HUES6 (cell line): ENCODE measurements at regions not wholly inside any gene's neighbourhood (a gene's known extent, or its start where the extent isn't known, plus 50 kb on each side); places are given as distances from the start of the nearest gene placed in this dataset.
"Not testable (repeated sequence)": the region's sequence is repeated elsewhere in the genome, so short reads cannot be mapped to it uniquely, and the experiment has no call there.

Experiments used
- H3K27ac ChIP-seq: 2 replicates; pipeline ENCODE4 v1.7.0; 2013; ENCODE audit warnings: low read depth, mild to moderate bottlenecking, low read length, inconsistent platforms
- H3K27me3 ChIP-seq: 2 replicates; pipeline ENCODE4 v1.6.1; 2013; ENCODE audit warnings: low read length; ENCODE audit not compliant: control insufficient read depth, insufficient read depth
- H3K36me3 ChIP-seq: 2 replicates; pipeline ENCODE4 v1.6.1; 2013; ENCODE audit warnings: low read length; ENCODE audit not compliant: control insufficient read depth, insufficient read depth
- H3K4me1 ChIP-seq: 2 replicates; pipeline ENCODE4 v1.6.1; 2013; ENCODE audit warnings: low read length; ENCODE audit not compliant: control insufficient read depth, insufficient read depth
- H3K4me3 ChIP-seq: 2 replicates; pipeline ENCODE4 v1.5.1; 2013; ENCODE audit warnings: low read depth, low read length
- H3K9ac ChIP-seq: one replicate; pipeline ENCODE4 v1.6.1; 2013; ENCODE audit warnings: mild to moderate bottlenecking, low read length
- H3K9me3 ChIP-seq: 2 replicates; pipeline ENCODE4 v1.6.1; 2013; ENCODE audit warnings: low read depth, low read length; ENCODE audit not compliant: control insufficient read depth, insufficient read depth

DNA sequence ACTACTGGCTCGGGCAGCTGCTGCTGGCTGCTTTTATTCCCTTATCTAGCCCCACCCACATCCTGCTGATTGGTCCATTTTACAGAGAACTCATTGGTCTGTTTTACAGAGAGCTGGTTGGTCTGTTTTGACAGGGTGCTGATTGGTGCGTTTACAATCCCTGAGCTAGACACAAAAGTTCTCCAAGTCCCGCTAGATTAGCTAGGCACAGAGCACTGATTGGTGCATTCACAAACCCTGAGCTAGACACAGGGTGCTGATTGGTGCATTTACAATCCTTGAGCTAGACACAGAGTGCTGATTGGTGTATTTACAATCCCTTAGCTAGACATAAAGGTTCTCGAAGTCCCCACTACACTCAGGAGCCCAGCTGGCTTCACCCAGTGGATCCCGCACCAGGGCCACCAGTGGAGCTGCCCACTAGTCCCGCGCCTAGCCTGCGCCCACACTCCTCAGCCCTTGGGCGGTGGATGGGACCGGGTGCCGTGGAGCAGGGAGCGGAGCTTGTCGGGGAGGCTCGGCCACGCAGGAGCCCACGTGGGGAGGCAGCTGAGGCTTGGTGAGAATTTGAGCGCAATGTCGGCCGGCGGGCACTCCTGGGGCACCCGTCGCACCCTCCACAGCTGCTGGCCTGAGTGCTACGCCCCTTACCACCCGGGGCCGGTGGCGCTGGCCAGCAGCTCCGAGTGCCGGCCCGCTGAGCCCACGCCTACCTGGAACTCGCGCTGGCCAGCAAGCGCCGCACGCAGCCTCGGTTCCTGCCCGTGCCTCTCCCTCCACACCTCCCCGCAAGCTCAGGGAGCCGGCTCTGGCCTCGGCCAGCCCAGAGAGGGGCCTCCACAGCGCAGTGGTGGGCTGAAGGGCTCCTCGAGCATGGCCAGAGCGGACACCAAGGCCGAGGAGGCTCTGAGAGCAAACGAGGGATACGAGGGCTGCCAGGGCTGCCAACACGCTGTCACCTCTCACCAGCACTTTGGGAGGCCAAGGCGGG lies 91.1 kb upstream of the HS3ST2 start:
- not testable (repeated sequence) for H3K27me3 ChIP-seq, H3K4me1 ChIP-seq, H3K36me3 ChIP-seq, H3K4me3 ChIP-seq, H3K9ac ChIP-seq, H3K27ac ChIP-seq, H3K9me3 ChIP-seq

DNA sequence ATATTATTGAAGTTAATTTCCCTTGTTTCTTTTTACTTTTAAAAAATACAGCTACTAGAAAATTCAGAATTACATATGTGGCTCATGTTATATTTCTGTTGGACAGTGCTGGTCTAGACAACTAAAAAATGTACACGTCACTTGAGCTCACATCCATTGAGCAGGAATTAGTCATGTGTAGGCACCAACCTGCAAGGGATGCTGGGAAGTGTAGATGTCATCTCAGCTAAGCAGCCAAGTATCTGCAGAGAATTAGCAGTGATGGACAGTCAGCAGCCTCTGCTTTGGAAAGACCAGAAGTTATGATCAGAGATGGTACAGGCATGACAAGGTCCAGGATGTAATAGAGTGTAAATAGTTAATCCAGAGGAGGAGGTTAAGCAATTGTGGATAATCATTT lies 87.1 kb upstream of the HS3ST2 start:
- H3K27ac ChIP-seq = no peak overlapping the region
- H3K36me3 ChIP-seq = no peaks in the 10 kb centered on the region
- no peaks in the 10 kb centered on the region for H3K27me3 ChIP-seq
- no peak overlapping the region for H3K9ac ChIP-seq
- H3K4me1 ChIP-seq = 0 out of 2 replicates have a peak, but pooled peaks cover under 1% of the 10 kb centered on the region
- peaks cover 3% of the 10 kb centered on the region; the same call in 1 of the 2 replicates for H3K9me3 ChIP-seq
- no peak overlapping the region for H3K4me3 ChIP-seq

DNA sequence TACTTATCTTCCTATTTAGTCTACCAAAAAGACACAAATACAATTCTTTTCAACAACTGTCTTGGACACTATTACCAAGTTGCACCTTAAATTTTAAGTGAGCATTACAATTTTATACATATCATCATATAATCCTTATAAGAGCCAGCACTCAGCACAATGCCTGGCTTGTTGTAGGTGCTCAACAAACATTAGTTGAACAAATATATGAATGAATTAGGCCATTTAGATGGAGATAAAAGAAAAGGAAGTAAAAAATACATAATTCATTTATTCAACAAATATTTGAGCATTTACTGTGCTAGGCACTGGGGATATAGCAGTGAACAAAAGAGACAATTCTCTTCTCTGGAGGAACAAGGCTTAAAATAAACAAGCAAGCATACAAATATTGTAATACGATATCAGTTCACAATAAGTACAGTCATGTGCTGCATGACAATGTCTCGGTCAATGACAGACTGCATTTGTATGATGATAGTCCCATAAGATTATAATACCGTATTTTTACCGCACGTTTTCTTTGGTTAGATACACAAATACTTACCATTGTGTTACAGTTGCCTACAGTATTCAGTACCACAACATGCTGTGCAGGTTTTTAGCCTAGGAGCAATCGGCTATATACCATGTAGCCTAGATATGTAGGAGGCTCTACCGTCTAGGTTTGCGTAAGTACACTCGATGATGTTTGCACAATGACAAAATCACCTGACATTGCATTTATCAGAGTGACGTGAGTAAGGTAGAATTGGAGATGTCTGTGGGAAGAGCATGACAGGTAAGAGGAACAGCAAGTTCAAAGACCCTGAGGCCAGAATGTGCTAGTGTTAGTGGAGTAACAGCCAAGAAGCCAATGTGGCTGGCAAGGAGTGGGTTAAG lies 86.4 kb upstream of the HS3ST2 start:
- Histone ChIP-seq H3K27me3 (no peaks in the 10 kb centered on the region), H3K4me1 (no peaks in the 10 kb centered on the region), H3K9ac (no peak overlapping the region), H3K36me3 (no peaks in the 10 kb centered on the region), H3K27ac (no peak overlapping the region), H3K9me3 (peaks cover 3% of the 10 kb centered on the region; the same call in 1 of the 2 replicates), H3K4me3 (no peak overlapping the region)

GRCh38 chr16:22728167-22728836 lies 85.7 kb upstream of the HS3ST2 start:
- H3K4me1 ChIP-seq = no peaks in the 10 kb centered on the region
- H3K4me3 ChIP-seq = no peak overlapping the region
- H3K36me3 ChIP-seq = no peaks in the 10 kb centered on the region
- H3K9me3 ChIP-seq = peaks cover under 1% of the 10 kb centered on the region; the same call in 1 of the 2 replicates
- H3K9ac ChIP-seq = no peak overlapping the region
- H3K27ac ChIP-seq = no peak overlapping the region
- no peaks in the 10 kb centered on the region for H3K27me3 ChIP-seq

DNA sequence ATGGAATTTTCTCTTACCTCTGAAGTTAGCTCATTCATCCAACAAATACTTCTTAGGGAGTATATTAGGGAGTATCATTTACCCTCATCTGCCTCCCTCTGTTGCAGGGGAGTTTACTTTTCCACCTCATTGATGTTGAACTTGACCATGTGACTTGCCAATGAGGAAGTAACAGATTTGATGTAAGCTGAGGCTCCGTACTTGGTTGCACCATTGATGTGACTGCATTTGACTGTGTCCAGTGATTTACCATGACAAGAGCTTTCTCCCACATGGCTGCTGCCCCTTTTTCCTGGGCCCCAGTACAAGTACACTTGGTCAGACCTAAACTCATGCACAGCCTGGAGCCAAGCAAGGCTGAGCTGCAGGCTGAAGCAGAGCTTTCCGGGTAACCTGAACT lies 81.6 kb upstream of the HS3ST2 start:
- no peaks in the 10 kb centered on the region for H3K4me1 ChIP-seq

DNA sequence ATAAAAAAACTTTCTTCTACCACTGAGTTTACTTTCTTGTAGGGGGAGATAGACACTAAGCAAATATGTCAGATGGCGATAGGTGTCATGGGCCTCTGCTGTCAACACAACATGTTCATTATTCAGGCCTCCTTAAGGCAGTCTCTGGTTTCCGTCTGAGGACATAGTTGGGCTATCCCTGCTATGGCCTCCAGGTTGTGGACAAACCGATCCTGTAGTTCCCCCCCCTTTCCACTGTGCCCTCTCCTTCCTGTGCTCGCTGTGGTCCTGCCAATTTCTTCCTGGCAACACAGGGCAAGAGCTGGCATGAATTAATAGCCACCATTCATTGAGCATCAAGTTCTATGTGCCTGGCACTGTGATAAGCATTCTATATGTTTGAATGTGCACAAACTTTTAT lies 81.0 kb upstream of the HS3ST2 start:
- Histone ChIP-seq H3K36me3 (no peaks in the 10 kb centered on the region), H3K27ac (no peak overlapping the region), H3K9me3 (no peaks in the 10 kb centered on the region), H3K27me3 (no peaks in the 10 kb centered on the region), H3K9ac (no peak overlapping the region), H3K4me1 (no peaks in the 10 kb centered on the region), H3K4me3 (no peak overlapping the region)

More for the DNA sequence above, 81.6 kb upstream of the HS3ST2 start:
- Histone ChIP-seq H3K36me3 (no peaks in the 10 kb centered on the region), H3K27me3 (no peaks in the 10 kb centered on the region), H3K27ac (no peak overlapping the region), H3K9ac (no peak overlapping the region), H3K4me3 (no peak overlapping the region), H3K9me3 (no peaks in the 10 kb centered on the region)

DNA sequence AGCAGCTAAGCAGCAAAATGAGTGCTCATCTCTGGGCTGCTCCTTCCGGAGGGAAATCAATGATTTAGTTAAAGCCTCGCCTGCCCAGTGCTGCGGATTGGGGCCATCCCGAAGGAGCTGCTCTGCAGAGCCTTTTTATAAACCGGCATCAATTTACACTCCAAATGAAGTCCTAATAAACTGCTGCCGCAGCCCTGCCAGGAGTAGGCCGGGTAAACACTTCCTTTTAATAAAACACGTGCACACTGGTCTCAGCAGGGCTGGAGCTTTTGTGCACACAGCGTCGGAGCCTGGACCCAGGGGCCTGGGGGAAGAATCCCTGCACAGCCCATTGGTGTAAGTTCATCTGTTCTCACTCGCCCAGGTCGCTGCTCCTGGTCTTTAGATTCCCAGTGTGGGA lies 79.6 kb upstream of the HS3ST2 start:
- no peak overlapping the region for H3K4me3 ChIP-seq
- no peak overlapping the region for H3K27ac ChIP-seq
- no peaks in the 10 kb centered on the region for H3K4me1 ChIP-seq
- H3K27me3 ChIP-seq = no peaks in the 10 kb centered on the region
- no peaks in the 10 kb centered on the region for H3K36me3 ChIP-seq
- no peaks in the 10 kb centered on the region for H3K9me3 ChIP-seq
- no peak overlapping the region for H3K9ac ChIP-seq

- Histone ChIP-seq H3K36me3 (no peaks in the 10 kb centered on the region), H3K27ac (no peak overlapping the region), H3K9ac (no peak overlapping the region), H3K9me3 (no peaks in the 10 kb centered on the region), H3K4me3 (no peak overlapping the region), H3K4me1 (no peaks in the 10 kb centered on the region), H3K27me3 (no peaks in the 10 kb centered on the region)
These were observed 77.2 kb upstream of the HS3ST2 start for GRCh38 chr16:22736791-22737190.

DNA sequence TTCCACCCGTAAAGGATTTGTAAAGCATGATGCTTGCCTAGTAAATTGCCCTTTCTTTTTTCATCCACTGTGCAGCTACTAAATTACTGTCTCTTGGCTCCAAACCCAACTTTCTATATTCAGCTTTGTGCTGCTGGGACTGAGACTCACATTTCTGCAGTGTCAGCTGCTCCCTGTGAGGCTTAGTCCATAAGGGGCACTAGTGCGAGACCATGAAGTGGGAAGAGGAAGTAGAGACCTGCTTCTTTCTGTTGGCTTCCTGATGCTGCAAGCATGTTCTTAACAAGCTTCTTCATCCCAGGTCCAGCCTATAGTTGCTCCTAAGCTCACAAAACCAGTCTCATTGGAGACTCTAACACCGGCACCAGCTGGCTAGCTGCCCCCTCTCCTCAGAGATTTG lies 74.9 kb upstream of the HS3ST2 start:
- Histone ChIP-seq H3K4me1 (0 out of 2 replicates have a peak, but pooled peaks cover 3% of the 10 kb centered on the region), H3K9ac (no peak overlapping the region), H3K27me3 (no peaks in the 10 kb centered on the region), H3K36me3 (no peaks in the 10 kb centered on the region), H3K9me3 (no peaks in the 10 kb centered on the region), H3K27ac (no peak overlapping the region), H3K4me3 (no peak overlapping the region)

GRCh38 chr16:22743401-22743800 lies 70.6 kb upstream of the HS3ST2 start:
- Histone ChIP-seq H3K9me3 (no peaks in the 10 kb centered on the region), H3K27me3 (no peaks in the 10 kb centered on the region), H3K9ac (no peak overlapping the region), H3K27ac (no peak overlapping the region), H3K36me3 (no peaks in the 10 kb centered on the region), H3K4me3 (no peak overlapping the region), H3K4me1 (0 out of 2 replicates have a peak, but pooled peaks cover 3% of the 10 kb centered on the region)
